CD4-positive, alpha-beta T cell (primary cell): ENCODE measurements at regions not wholly inside any gene's neighbourhood (a gene's known extent, or its start where the extent isn't known, plus 50 kb on each side); places are given as distances from the start of the nearest gene placed in this dataset.

Experiments
- ATAC-seq: fragments of 200-7000 bp; cut with Tn5 transposase; one replicate; pipeline ENCODE4 v1.10.0; 2022; ENCODE audit warnings: mild to moderate bottlenecking; ENCODE audit not compliant: poor library complexity
- CTCF ChIA-PET: fragments of 350-600 bp; sonication (Branson Sonifier 250); formaldehyde crosslinking; loops from one replicate; lab custom pipeline; 2021; ENCODE audit warnings: antibody characterized with exemption, inconsistent platforms; lab: Charles Lee
- POLR2A ChIA-PET: fragments of 350-600 bp; sonication (Branson Sonifier 250); formaldehyde crosslinking; loops from one replicate; lab custom pipeline; 2021; ENCODE audit warnings: antibody characterized with exemption, inconsistent platforms; lab: Charles Lee
- DNase-seq, 14 experiments: peaks; one replicate each; pipeline ENCODE4 v3.0.0-alpha.2; 2013 to 2020; ENCODE audit warnings: mixed read lengths in 2 of 14
- H3K27ac ChIP-seq, 2 donors: one replicate each; pipeline versions ENCODE4 v1.5.1 to v1.7.0; 2013; ENCODE audit warnings: low read length in 2 of 2, low read depth in 1 of 2, mild to moderate bottlenecking in 1 of 2
- H3K27me3 ChIP-seq, 2 experiments: 1 replicate in 1 of 2; 2 replicates in 1 of 2; pipeline versions ENCODE4 v1.6.1 to v1.7.0; 2013; ENCODE audit warnings: low read length in 2 of 2, control low read depth in 1 of 2, mild to moderate bottlenecking in 1 of 2, moderate library complexity in 1 of 2; ENCODE audit not compliant: insufficient read depth in 2 of 2, control insufficient read depth in 1 of 2
- H3K36me3 ChIP-seq: one replicate; pipeline ENCODE4 v1.6.1; 2013; ENCODE audit warnings: low read length, control low read depth; ENCODE audit not compliant: insufficient read depth
- H3K4me1 ChIP-seq: one replicate; pipeline ENCODE4 v1.6.1; 2013; ENCODE audit warnings: low read length, control low read depth; ENCODE audit not compliant: insufficient read depth
- H3K4me3 ChIP-seq: one replicate; pipeline ENCODE4 v1.5.1; 2013; ENCODE audit warnings: mild to moderate bottlenecking, low read length, moderate library complexity
- H3K9me3 ChIP-seq, 2 experiments: 1 replicate in 1 of 2; 2 replicates in 1 of 2; pipeline versions ENCODE4 v1.6.1 to v1.7.0; 2013; ENCODE audit warnings: low read length in 2 of 2, mild to moderate bottlenecking in 2 of 2, control low read depth in 1 of 2, moderate library complexity in 1 of 2; ENCODE audit not compliant: control insufficient read depth in 1 of 2, insufficient read depth in 1 of 2
- H3K27ac Mint-ChIP-seq: one replicate; pipeline ENCODE4 v1.8.0; 2020; ENCODE audit warnings: mixed read lengths
- H3K27me3 Mint-ChIP-seq: one replicate; pipeline ENCODE4 v1.8.0; 2021; ENCODE audit warnings: mixed read lengths
- H3K36me3 Mint-ChIP-seq: one replicate; pipeline ENCODE4 v1.8.0; 2021; ENCODE audit warnings: low read depth, mixed read lengths
- H3K4me1 Mint-ChIP-seq: one replicate; pipeline ENCODE4 v1.8.0; 2021; ENCODE audit warnings: low read depth, mixed read lengths
- H3K4me3 Mint-ChIP-seq: one replicate; pipeline ENCODE4 v1.8.0; 2020; ENCODE audit warnings: mild to moderate bottlenecking, mixed read lengths
- H3K9me3 Mint-ChIP-seq: one replicate; pipeline ENCODE4 v1.8.0; 2020; ENCODE audit warnings: mixed read lengths
- CTCF ChIP-seq: fragments of 200-600 bp; IDR thresholded peaks from one replicate; pipeline ENCODE4 v1.8.0; 2022; ENCODE audit warnings: antibody characterized with exemption, mild to moderate bottlenecking
- intact Hi-C, 2 experiments: fragments of 100-400 bp; cut with DNase I in 1 of 2; cut with micrococcal nuclease in 1 of 2; formaldehyde crosslinking; loops; one replicate each; pipeline versions ENCODE4 v1.15.1 to v1.9.0; 2023 to 2025; cut with DNase I, micrococcal nuclease

DNA sequence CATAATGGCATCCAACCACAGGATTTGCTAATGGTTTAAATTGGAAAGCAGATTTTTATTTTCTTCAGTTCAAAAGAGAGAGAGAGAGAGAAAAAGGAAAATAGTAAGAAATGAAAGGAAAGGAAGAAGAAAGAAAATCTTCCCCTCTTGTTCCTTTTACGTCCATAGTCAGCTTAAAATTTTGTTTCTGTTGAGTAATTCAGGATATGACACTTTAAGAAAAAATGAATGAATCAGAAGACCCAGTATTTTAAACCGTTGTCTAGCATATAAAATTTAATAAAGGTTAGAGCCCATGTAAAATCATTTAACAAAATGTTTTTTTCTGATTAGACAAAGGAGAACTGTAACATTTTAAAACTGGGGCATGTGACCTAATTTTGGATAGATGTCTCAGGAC lies 391.8 kb upstream of the EPHA5 start:
- intact Hi-C loops: no loop called here
- H3K36me3 Mint-ChIP-seq: no peaks in the 10 kb centered on the region
- CTCF ChIA-PET: no interaction called here

DNA sequence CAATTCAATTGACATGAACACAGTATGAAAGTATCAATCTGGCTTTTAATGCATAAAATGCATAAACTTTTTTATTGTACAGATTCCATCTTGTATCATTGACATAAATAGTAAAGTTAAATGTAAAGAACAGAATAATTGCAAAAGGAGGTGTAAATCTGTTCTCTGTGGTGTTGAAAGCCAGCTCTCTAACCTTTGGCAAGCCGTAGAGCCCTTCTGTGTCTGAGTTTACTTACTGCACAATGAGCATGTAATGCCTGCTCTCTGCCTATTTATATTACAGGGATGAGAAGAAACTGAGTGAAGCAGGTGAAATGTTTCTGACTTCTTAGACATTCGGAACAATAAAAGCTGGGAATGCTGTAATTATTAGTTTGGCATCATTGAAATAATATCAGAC lies 389.3 kb upstream of the EPHA5 start:
- H3K27me3 Mint-ChIP-seq: no peaks in the 10 kb centered on the region
- Histone ChIP-seq H3K27ac (no peak overlapping the region), H3K4me1 (no peaks in the 10 kb centered on the region), H3K36me3 (no peaks in the 10 kb centered on the region), H3K27me3 (no peaks in the 10 kb centered on the region), H3K9me3 (peaks cover 0 to 3% of the 10 kb centered on the region in 2 experiments), H3K4me3 (no peak overlapping the region)
- peaks cover 9% of the 10 kb centered on the region for H3K9me3 Mint-ChIP-seq
- intact Hi-C loops: no loop called here
- DNase-seq: no peak
- H3K4me1 Mint-ChIP-seq: no peaks in the 10 kb centered on the region
- H3K27ac Mint-ChIP-seq: no peak overlapping the region
- no peak for TF ChIP-seq CTCF
- ATAC-seq: no peak
- no peak overlapping the region for H3K4me3 Mint-ChIP-seq
- H3K36me3 Mint-ChIP-seq: no peaks in the 10 kb centered on the region
- CTCF ChIA-PET: no interaction called here
- POLR2A ChIA-PET: no interaction called here

More for the DNA sequence above, 391.8 kb upstream of the EPHA5 start:
- Histone ChIP-seq H3K27ac (no peak overlapping the region), H3K27me3 (no peaks in the 10 kb centered on the region), H3K4me1 (no peaks in the 10 kb centered on the region), H3K9me3 (peaks cover 0 to 1% of the 10 kb centered on the region in 2 experiments), H3K36me3 (no peaks in the 10 kb centered on the region), H3K4me3 (no peak overlapping the region)
- no peak for ATAC-seq
- H3K9me3 Mint-ChIP-seq: peaks cover 9% of the 10 kb centered on the region
- H3K4me3 Mint-ChIP-seq: no peak overlapping the region
- TF ChIP-seq CTCF: no peak
- POLR2A ChIA-PET: no interaction called here
- H3K27ac Mint-ChIP-seq: no peak overlapping the region
- H3K4me1 Mint-ChIP-seq: no peaks in the 10 kb centered on the region
- no peaks in the 10 kb centered on the region for H3K27me3 Mint-ChIP-seq
- DNase-seq: no peak

DNA sequence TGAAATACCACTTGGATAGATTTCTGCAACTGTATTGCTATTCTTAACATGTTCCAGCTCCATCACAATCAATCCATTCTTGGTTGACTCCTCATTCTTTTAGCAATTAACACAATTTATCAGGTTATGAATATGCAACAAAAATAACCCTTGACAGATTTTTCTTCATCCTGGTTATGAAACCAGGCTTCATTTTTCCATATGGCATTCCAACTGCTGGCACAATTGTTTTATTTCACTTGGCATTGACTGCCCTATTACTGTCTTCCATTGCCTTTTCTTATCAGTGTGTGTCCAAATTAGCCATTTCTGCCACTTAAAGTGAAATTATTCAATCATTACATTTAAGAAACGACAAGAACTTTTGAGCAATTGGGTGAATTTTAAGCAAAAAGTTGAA lies 388.8 kb upstream of the EPHA5 start:
- Histone ChIP-seq H3K36me3 (no peaks in the 10 kb centered on the region), H3K9me3 (peaks cover 0 to 3% of the 10 kb centered on the region in 2 experiments), H3K27ac (no peak overlapping the region), H3K4me3 (no peak overlapping the region), H3K4me1 (no peaks in the 10 kb centered on the region), H3K27me3 (no peaks in the 10 kb centered on the region)
- no peak for TF ChIP-seq CTCF
- Mint-ChIP-seq H3K36me3 (no peaks in the 10 kb centered on the region), H3K4me3 (no peak overlapping the region), H3K4me1 (no peaks in the 10 kb centered on the region), H3K27me3 (no peaks in the 10 kb centered on the region), H3K27ac (no peak overlapping the region), H3K9me3 (peaks cover 9% of the 10 kb centered on the region)
- no peak for DNase-seq
- POLR2A ChIA-PET: no interaction called here
- CTCF ChIA-PET: no interaction called here
- intact Hi-C loops: no loop called here
- no peak for ATAC-seq
